Esophagus muscularis mucosa (tissue), 3 donors: ENCODE measurements at regions not wholly inside any gene's neighbourhood (a gene's known extent, or its start where the extent isn't known, plus 50 kb on each side); places are given as distances from the start of the nearest gene placed in this dataset.

Source experiments
- CTCF ChIP-seq, 3 experiments: fragments of 200-600 bp in 2 of 3; fragments of 450-650 bp in 1 of 3; sonication (generic) in 2 of 3; IDR thresholded peaks; one replicate each; pipeline ENCODE4 v1.5.1; 2017 to 2019; ENCODE audit warnings: antibody characterized with exemption in 3 of 3, mild to moderate bottlenecking in 2 of 3, moderate library complexity in 1 of 3
- POLR2A ChIP-seq: fragments of 450-650 bp; IDR thresholded peaks from one replicate; pipeline ENCODE4 v1.6.1; 2017; ENCODE audit warnings: antibody characterized with exemption, moderate library complexity, mild to moderate bottlenecking, low read depth
- POLR2AphosphoS5 ChIP-seq, 2 donors: sonication (generic); formaldehyde crosslinking; IDR thresholded peaks; one replicate each; pipeline ENCODE4 v1.6.1; 2017; ENCODE audit warnings: antibody characterized with exemption in 2 of 2

GRCh38 chr6:119821380-119821779 is 471.8 kb upstream of the MAN1A1 start:
- no peak for TF ChIP-seq CTCF (IDR thresholded peaks at IDR 0.05)
- TF ChIP-seq POLR2A: no peak
- no peak for TF ChIP-seq POLR2AphosphoS5 (IDR thresholded peaks at IDR 0.05)
